ENCODE measurements at regions not wholly inside any gene's neighbourhood (a gene's known extent, or its start where the extent isn't known, plus 50 kb on each side); places are given as distances from the start of the nearest gene placed in this dataset.

GRCh38 chr10:92753865-92754264, 64.1 kb downstream of the HHEX start:
- Histone ChIP-seq H3K9me3 (no peaks in the 10 kb centered on the region), H3K4me1 (peaks cover 0 to 19% (median 14%) of the 10 kb centered on the region in 4 donors), H3K36me3 (no peaks in the 10 kb centered on the region), H3K27me3 (no peaks in the 10 kb centered on the region), H3K4me3 (no peak overlapping the region), H3K27ac (no peak overlapping the region)
- TF ChIP-seq POLR2A (IDR thresholded peaks at IDR 0.05) (no peak), EP300 (IDR thresholded peaks at IDR 0.05) (no peak), CTCF (IDR thresholded peaks at IDR 0.05) (no peak)
- DNase-seq (ENCODE audit: low spot score in 2 of 2), result no peak

GRCh38 chr10:92755725-92756124, 66.0 kb downstream of the HHEX start:
- Histone ChIP-seq H3K4me3 (no peak overlapping the region), H3K27ac (peak overlapping the region in 2 of 4 donors; percentile 56 to 62), H3K36me3 (no peaks in the 10 kb centered on the region), H3K9me3 (no peaks in the 10 kb centered on the region), H3K4me1 (peaks cover 0 to 19% (median 14%) of the 10 kb centered on the region in 4 donors), H3K27me3 (no peaks in the 10 kb centered on the region)
- no peak for DNase-seq (ENCODE audit: low spot score in 2 of 2)
- WGBS, 2 donors, result 48 to 56% methylated on average over 2 of the region's 2 CpGs
- no peak for TF ChIP-seq CTCF (IDR thresholded peaks at IDR 0.05)
- TF ChIP-seq POLR2A (IDR thresholded peaks at IDR 0.05), result no peak
- no peak for TF ChIP-seq EP300 (IDR thresholded peaks at IDR 0.05)

- peak in 1 of 2 donors; percentile 62 for TF ChIP-seq EP300 (IDR thresholded peaks at IDR 0.05)
- no peak for TF ChIP-seq POLR2A (IDR thresholded peaks at IDR 0.05)
- no peak for TF ChIP-seq CTCF (IDR thresholded peaks at IDR 0.05)
- WGBS, 2 donors, result 59 to 69% methylated on average over 10 of the region's 10 CpGs
- no peak for DNase-seq (ENCODE audit: low spot score in 2 of 2)
- Histone ChIP-seq H3K27me3 (no peaks in the 10 kb centered on the region), H3K4me3 (no peak overlapping the region), H3K36me3 (no peaks in the 10 kb centered on the region), H3K27ac (peak overlapping the region in 3 of 4 donors; percentile 34 to 62 (median 56)), H3K4me1 (peaks cover 0 to 19% (median 14%) of the 10 kb centered on the region in 4 donors), H3K9me3 (no peaks in the 10 kb centered on the region)
These were observed 66.7 kb downstream of the HHEX start for GRCh38 chr10:92756201-92757065.

- TF ChIP-seq CTCF (IDR thresholded peaks at IDR 0.05) (peak in 2 of 5 experiments; percentile 11 to 14), EP300 (IDR thresholded peaks at IDR 0.05) (peak in 1 of 2 donors; percentile 80), POLR2A (IDR thresholded peaks at IDR 0.05) (peak in 1 of 2 donors; percentile 10)
- Histone ChIP-seq H3K36me3 (no peaks in the 10 kb centered on the region), H3K9me3 (no peaks in the 10 kb centered on the region), H3K4me1 (peaks cover 0 to 19% (median 14%) of the 10 kb centered on the region in 4 donors), H3K27me3 (no peaks in the 10 kb centered on the region), H3K27ac (peak overlapping the region in 3 of 4 donors; percentile 34 to 62 (median 56)), H3K4me3 (no peak overlapping the region)
- peak; percentile 69 to 80 for DNase-seq (ENCODE audit: low spot score in 2 of 2)
- WGBS, 2 donors, result 41 to 48% methylated on average over 8 of the region's 8 CpGs
These were observed 67.4 kb downstream of the HHEX start for GRCh38 chr10:92757066-92757710.

- Histone ChIP-seq H3K36me3 (no peaks in the 10 kb centered on the region), H3K27ac (peak overlapping the region in 3 of 4 donors; percentile 34 to 56 (median 40)), H3K4me1 (peaks cover 0 to 19% (median 14%) of the 10 kb centered on the region in 4 donors), H3K9me3 (no peaks in the 10 kb centered on the region), H3K27me3 (no peaks in the 10 kb centered on the region), H3K4me3 (no peak overlapping the region)
- TF ChIP-seq POLR2A (IDR thresholded peaks at IDR 0.05) (no peak), EP300 (IDR thresholded peaks at IDR 0.05) (no peak), CTCF (IDR thresholded peaks at IDR 0.05) (no peak)
- 83 to 84% methylated on average over 3 of the region's 3 CpGs for WGBS, 2 donors
- DNase-seq (ENCODE audit: low spot score in 2 of 2), result no peak
These were observed 68.0 kb downstream of the HHEX start for GRCh38 chr10:92757711-92758104.
